GM21423 (cell line): ENCODE measurements at regions not wholly inside any gene's neighbourhood (a gene's known extent, or its start where the extent isn't known, plus 50 kb on each side); places are given as distances from the start of the nearest gene placed in this dataset.

Experiments
- ATAC-seq: cut with Tn5 transposase; IDR thresholded peaks from one replicate; pipeline ENCODE4 v1.9.1; 2021; ENCODE audit warnings: mild to moderate bottlenecking, moderate library complexity; ENCODE audit not compliant: unreplicated experiment

GRCh38 chr7:97466071-97466470 is 265.8 kb upstream of the TAC1 start:
- no peak for ATAC-seq

- no peak for ATAC-seq
Observed at GRCh38 chr7:97466999-97467740, 264.7 kb upstream of the TAC1 start.

DNA sequence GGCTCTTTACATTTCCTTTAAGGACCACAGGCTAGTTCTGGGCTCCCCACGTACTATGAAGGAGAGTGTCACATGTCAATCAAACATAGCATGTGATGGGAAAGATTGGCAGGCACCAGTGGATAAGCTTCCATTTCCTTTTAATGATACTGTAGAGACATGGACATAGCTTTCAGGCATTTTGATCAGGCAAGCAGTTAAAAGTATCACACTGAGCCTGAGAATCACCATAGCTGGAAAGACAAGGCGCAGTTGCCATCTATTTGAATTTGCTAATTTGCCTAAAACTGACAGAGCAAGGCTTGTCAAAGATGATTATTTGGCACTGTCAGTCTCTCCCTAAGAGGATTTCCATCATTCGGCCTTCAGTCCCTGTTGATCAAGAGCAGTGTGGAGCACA is 263.4 kb upstream of the TAC1 start:
- ATAC-seq, result no peak

- ATAC-seq, result no peak
Observed at GRCh38 chr7:97470726-97471125, 261.2 kb upstream of the TAC1 start.

DNA sequence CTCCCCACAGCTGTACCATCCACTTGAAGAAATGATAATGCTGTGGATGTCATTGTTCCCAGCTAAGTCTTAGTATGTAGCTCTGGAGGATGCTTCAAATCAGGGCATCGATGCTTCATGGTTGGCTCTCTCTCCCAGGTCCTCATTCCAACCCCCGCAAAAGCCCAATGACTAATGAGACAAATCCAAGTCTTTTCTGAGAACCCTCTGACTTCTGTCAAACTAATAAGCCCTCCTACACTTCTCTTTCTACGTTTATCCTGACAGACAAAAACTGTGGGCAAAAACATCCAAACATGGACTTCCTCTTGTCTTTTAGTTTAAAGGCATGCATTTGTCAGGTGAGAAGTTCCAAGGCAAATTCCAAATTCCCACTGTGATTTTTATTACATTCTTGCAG is 260.4 kb upstream of the TAC1 start:
- no peak for ATAC-seq

- ATAC-seq, result no peak
Observed at GRCh38 chr7:97479740-97480290, 252.1 kb upstream of the TAC1 start.

GRCh38 chr7:97480772-97481390 is 251.0 kb upstream of the TAC1 start:
- no peak for ATAC-seq

DNA sequence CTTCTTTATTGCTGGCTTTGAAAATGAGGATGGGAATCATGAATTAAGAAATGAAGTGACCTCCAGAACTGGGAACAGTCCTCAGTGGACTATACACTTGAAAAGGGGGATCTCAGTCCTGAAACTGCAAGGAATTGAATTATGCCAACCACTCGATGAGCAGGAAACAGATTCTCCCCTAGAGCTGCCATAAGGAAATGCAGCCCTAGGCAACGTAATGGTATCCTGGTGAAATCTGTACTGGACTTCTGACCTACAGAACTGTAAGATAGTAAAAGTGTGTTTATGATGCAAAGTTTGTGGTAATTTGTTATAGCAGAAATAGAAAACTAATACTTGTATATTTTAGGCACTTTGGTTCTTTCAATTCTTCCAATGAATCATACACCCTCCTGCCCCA is 236.4 kb upstream of the TAC1 start:
- ATAC-seq, result no peak

GRCh38 chr7:97499204-97499603 is 232.7 kb upstream of the TAC1 start:
- ATAC-seq, result no peak

DNA sequence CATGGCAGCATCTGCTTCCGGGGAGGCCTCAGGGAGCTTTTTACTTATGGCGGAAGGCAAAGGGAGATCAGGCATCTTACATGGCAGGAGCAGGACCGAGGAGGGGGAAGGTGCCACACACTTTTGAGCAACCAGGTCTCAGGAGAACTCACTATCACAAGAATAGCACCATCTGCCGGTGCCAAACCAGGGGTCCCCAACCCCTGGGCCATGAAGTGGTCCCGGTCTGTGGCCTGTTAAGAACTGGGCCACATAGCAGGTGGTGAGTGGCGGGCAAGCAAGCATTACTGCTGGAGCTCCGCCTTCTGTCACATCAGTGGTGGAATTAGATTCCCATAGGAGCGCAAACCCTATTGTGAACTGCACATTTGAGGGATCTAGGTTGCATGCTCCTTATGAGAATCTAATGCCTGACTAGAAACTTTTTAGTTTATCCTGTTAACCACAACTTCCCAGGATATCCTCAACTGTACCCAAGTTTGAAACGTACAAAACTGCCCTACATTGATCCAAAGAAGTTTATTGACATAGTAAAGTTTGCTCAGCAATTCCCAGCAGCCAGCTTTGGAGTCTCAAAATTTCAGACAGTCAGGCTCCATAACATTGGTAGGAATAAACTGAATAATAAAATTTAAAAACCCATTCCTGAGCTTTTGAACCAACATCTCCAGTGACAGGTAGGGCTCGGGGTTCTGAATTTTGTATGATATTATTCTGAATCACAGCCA is 228.4 kb upstream of the TAC1 start:
- no peak for ATAC-seq

DNA sequence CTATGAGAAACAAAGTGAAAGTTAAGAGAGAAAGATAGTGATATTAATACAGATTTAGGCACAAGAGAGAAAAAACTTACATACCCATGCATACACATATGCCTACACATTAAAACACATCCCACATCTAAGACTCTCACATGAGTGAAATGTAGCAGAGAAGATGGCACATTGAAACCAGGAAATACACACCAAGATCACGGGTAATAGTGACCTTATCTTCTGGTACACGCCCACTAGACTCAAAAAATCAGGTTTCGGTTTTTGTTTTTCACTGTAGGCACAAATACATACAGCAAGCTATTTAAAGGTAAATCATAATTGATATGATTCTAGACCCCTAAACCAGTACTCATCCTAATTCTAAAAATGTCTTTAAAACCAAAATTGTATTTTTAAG is 225.2 kb upstream of the TAC1 start:
- no peak for ATAC-seq

DNA sequence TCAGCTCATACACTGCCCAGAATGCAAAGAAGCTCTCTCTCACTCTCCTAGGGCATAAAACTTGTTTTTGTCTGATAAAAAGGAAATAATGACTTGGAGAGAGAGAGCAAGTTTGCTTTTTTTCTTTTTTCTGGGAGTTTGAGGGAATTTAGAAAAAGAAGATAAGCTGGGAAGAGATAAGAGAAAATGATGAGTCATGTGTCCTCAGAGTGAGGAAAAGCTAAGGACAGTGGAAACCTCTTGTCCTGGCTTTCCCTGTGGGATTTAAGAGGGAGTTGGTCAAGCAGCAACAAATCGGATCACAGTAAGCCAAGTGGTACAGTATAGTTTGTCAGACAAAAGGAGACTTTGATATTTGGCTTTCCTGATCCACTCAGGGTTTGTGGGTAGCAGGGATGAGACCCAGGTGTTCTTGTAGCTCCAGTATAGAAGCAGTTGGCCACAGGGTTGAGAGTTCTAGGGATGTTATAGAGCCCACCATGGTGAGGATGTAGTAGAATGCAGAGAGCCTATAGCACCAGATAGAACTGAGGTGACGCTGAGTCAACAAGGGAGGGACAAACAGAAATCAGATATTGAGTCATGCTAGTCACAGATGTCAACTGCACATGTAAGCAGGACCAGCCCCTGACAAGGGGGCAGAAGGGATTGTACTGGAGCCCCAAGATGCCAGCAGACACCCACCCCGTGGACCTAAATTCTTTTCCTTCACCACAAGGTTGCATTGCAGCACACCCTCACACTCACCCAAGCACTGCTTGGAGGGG is 219.3 kb upstream of the TAC1 start:
- ATAC-seq, result no peak

DNA sequence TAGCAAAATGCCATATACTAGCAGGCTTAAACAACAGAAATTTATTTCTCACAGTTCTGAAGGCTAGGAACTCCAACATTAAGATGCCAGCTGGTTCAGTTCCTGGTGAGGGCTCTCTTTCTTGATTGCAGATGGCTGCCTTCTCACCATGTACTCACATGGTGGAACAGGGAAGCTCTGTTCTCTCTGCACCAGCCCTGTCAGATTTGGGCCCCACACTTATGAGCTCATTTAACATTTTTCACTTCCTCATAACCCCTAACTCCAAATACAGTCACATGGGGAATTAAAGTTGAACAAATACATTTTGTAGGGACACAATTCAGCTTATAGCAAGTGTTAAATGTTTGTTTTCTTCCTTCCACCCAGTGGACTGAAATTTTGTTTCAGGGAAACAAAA is 218.6 kb upstream of the TAC1 start:
- no peak for ATAC-seq

- no peak for ATAC-seq
Observed at GRCh38 chr7:97541188-97541587, 190.7 kb upstream of the TAC1 start.

GRCh38 chr7:97555857-97556421 is 175.9 kb upstream of the TAC1 start:
- no peak for ATAC-seq

DNA sequence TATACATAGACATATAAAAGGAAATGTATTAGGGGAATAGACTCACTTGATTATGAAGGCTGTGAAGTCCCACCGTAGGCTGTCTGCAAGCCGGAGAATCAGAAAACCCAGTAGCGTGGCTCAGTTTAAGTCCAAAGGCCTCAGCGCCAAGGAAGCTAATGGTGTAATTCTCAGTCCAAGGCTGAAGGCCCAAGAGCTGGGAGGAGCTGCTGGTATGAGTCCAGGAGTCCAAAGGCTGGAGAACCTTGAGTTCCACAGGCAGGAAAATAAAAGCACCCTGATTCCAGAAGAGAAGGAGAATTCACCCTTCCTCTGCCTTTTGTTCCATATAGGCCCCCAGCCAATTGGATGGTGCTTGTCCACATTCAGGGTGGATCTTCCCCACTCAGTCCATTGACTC is 166.2 kb upstream of the TAC1 start:
- ATAC-seq, result no peak

GRCh38 chr7:97573065-97573464 is 158.8 kb upstream of the TAC1 start:
- ATAC-seq, result no peak

GRCh38 chr7:97576043-97576442 is 155.8 kb upstream of the TAC1 start:
- ATAC-seq, result no peak

DNA sequence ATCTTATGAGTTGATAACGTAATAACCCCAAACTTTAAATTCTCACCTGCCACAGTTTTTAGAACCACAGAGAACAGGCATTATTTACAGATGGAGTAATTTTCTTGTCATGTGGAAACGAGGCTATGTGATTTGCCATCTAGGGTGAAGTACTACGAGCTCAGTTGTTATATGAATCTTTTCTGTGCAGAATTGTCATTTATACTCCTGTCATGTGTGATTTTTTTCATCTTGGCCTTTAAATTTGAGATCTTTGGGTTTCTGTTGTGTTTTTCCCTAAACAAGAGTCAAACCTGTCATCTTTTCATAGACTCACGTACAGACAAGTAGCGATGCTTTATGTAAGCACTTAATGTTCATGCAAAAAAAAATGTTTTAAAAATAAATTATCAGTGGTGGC is 153.7 kb upstream of the TAC1 start:
- ATAC-seq, result no peak

- ATAC-seq, result no peak
Observed at GRCh38 chr7:97580205-97580604, 151.7 kb upstream of the TAC1 start.

DNA sequence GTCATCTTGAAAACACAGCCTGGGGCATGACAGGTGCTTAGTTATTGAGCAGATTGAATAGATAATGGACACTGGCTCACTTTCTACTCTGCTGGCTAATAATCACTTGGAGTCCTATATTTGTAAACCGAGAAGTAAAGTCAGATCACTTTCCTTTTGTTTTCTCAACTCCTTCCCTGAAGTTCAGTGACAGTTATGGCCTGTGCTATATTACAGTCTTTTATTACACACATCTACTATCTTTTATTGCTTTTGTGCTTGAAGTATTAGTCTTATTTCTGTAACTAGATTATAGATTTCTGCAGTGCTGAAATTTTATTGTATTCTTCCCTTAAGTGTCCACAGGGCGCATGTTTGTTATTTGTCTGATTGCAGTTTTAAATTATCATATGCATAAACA is 136.4 kb upstream of the TAC1 start:
- no peak for ATAC-seq
